B cell (primary cell): ENCODE measurements at regions not wholly inside any gene's neighbourhood (a gene's known extent, or its start where the extent isn't known, plus 50 kb on each side); places are given as distances from the start of the nearest gene placed in this dataset.

Experiments
- EZH2 ChIP-seq: IDR thresholded peaks from 2 replicates; pipeline ENCODE4 v1.6.1; 2012; ENCODE audit warnings: borderline replicate concordance, low read depth, mild to moderate bottlenecking, moderate library complexity, low read length; ENCODE audit not compliant: insufficient read depth, poor library complexity, severe bottlenecking
- TF ChIP-seq, protein P1 (sequence below): fragments of 200-600 bp; IDR thresholded peaks from one replicate; pipeline ENCODE4 v1.8.0; 2022; ENCODE audit warnings: antibody characterized with exemption, mild to moderate bottlenecking

DNA sequence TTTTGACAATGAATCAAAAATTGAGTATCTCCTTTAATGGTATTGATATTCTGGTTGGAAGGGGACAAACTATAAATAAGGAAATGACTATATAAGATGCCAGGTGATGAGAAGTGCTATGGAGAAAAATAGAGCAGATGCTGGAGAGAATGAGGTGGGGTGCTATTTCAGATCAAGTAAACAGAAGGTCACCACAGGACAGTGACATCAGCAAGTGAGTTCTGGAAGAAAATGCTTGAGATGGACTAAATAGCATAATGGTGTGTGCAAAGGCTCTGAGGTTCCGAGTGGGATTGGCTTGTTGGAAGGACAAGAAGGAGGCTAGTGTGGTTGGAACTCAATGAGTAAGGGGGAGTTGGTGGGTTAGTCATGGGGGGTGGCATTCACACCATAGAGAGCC lies 157.5 kb upstream of the SGCD start:
- TF ChIP-seq, protein P1, sequence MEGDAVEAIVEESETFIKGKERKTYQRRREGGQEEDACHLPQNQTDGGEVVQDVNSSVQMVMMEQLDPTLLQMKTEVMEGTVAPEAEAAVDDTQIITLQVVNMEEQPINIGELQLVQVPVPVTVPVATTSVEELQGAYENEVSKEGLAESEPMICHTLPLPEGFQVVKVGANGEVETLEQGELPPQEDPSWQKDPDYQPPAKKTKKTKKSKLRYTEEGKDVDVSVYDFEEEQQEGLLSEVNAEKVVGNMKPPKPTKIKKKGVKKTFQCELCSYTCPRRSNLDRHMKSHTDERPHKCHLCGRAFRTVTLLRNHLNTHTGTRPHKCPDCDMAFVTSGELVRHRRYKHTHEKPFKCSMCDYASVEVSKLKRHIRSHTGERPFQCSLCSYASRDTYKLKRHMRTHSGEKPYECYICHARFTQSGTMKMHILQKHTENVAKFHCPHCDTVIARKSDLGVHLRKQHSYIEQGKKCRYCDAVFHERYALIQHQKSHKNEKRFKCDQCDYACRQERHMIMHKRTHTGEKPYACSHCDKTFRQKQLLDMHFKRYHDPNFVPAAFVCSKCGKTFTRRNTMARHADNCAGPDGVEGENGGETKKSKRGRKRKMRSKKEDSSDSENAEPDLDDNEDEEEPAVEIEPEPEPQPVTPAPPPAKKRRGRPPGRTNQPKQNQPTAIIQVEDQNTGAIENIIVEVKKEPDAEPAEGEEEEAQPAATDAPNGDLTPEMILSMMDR = no peak
- no peak for TF ChIP-seq EZH2
